Fibroblast of skin of back (primary cell): ENCODE measurements at regions not wholly inside any gene's neighbourhood (a gene's known extent, or its start where the extent isn't known, plus 50 kb on each side); places are given as distances from the start of the nearest gene placed in this dataset.

ENCODE experiments used
- DNase-seq: peaks from one replicate; pipeline ENCODE4 v3.0.0-alpha.2; 2013

GRCh38 chr5:174664180-174664850 is 60.1 kb upstream of the MSX2 start:
- no peak for DNase-seq

GRCh38 chr5:174665347-174665746 is 59.0 kb upstream of the MSX2 start:
- no peak for DNase-seq

- DNase-seq, result no peak
Observed at GRCh38 chr5:174667526-174667925, 56.9 kb upstream of the MSX2 start.

GRCh38 chr5:174668349-174668748 is 56.0 kb upstream of the MSX2 start:
- DNase-seq, result no peak
